HG03442 (cell line): ENCODE measurements at regions not wholly inside any gene's neighbourhood (a gene's known extent, or its start where the extent isn't known, plus 50 kb on each side); places are given as distances from the start of the nearest gene placed in this dataset.

ENCODE experiments used
- ATAC-seq: cut with Tn5 transposase; IDR thresholded peaks from one replicate; pipeline ENCODE4 v1.9.1; 2021; ENCODE audit warnings: mild to moderate bottlenecking, moderate library complexity; ENCODE audit not compliant: unreplicated experiment

DNA sequence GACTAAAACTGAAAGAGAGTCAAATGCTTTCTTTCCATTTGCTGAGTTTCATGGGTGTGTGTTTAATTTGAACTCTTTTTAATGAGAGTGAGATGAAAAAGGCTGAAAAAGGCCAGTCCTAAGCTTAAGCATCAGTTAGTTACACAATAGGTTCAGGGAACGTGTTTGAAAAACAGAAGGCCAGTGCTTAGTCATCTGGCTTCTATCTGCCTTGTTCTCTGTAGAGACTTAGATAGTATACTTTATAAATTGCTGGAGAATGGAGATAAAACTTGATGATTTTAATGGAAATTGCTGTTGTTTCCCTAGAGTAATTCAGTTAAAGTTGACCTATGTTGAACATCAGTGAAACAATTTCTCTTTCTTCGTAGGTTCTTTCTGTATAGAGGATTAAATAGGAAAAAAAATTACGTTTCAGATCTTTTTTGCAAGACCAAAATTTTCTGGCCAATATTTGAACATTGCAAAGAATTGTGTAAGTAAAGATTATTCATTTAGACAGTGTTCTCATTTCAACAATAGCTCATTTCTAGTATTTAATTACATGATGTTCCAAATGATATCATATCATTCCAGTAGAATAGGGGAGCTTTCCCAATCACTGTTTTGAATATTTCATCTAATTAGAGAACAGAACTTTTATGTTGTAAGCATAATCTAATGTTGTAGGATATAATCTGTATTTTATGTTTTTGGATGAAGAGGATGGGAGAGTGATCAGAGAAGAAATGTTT, 1088.8 kb downstream of the ADGRL3 start:
- no peak for ATAC-seq

DNA sequence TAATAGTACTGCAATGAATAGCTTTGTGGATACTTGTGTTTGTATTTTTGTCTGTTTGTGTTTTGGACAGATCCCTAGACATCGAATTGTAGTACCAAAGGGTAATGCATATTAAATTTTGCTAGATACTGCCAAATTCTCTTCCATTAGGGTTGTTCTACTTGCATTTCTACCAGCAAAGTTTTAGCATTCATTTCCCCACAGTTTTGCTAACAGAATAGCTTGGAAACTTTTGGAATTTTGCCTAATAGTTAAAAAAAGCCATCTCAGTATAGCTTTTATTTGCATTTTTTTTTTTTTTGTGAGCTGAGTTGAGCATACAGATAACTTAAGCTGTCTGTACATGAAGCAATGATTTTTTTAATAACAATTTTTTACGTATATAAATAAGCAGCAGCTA, 1084.9 kb downstream of the ADGRL3 start:
- ATAC-seq, result no peak

DNA sequence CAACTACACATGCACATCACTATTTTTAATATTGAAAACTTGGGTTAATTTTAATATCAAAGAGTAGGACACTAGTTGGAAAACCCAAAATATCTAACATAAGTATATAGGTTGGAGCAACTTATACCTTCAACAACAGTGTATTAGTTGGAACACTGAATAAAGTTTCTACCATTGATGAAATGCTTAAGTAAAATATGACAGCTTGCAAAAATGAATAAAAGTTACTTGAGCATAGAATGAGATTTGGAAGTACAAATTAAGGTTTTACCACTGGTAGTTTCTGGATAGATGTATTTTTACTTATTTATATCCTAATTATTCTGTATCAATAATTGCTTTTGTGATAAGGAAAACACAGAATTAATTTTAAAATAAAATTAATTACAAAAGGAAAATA, 1079.6 kb downstream of the ADGRL3 start:
- no peak for ATAC-seq

DNA sequence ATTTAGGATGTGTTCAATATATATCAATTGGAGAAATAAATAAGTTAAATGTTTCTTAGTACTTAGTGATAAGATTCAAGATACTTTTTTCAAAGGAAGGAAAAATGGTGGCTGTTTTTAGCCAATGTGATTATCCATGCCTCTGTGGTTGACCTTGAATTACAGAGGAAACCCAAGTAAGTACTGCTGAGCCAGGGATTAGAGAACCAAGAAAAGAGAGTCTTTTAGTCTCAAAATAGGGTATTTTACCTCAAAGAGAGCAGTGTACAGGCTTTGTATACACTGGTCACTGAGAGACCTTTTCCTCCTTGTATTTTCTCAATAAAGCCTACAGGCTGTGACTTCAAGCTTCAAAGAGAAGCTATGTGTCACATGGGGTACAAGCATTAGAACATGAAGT, 1075.3 kb downstream of the ADGRL3 start:
- no peak for ATAC-seq

DNA sequence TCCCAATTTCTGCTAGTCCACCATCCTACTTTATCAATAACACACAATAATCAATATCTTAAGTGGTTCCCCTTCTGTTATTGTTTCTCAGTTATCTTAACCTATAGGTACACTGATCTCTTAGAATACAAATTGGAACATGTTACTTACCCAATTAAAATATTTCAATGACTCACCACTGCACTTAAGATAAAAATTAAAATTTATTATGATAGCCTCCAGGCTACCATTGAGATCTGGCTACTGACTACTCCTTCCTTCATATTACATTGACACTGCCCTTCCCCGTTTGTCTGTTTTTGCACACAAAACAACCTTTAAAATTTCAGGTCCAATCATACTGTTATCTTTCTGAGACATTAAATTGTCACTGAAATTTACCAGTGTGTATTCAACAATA, 1074.7 kb downstream of the ADGRL3 start:
- ATAC-seq, result no peak

DNA sequence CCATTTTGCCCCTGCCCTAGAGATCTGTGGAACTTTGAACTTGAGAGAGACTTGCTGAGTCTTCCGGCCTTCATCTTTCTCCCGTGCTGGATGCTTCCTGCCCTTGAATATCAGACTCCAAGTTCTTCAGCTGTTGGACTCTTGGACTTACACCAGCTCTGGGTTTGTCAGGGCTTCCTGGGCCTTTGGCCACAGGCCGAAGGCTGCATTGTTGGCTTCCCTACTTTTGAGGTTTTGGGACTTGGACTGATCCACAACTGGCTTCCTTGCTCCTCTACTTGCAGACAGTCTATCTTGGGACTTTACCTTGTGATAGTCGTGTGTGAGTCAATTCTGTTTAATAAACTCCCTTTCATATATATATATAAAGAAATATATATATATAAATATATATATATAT, 1071.0 kb downstream of the ADGRL3 start:
- ATAC-seq, result no peak

DNA sequence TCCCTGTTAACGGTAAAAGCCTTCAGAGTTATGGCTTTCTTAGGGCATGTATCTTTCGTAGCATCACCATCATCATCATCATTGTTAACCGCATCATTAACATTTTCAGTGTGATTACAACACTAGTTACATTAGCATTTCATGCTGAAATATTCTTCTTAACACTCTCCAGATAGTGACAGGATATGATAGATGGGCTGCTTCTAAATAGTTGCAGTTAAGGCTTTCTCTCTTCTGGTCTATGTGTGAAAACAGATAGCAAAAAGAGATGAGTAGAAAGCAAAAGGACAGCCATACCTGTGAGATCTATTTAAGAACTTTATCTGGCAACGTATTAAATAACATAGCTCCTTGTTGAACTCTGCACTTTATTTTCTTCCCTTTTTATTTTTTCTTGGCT, 1069.8 kb downstream of the ADGRL3 start:
- no peak for ATAC-seq

DNA sequence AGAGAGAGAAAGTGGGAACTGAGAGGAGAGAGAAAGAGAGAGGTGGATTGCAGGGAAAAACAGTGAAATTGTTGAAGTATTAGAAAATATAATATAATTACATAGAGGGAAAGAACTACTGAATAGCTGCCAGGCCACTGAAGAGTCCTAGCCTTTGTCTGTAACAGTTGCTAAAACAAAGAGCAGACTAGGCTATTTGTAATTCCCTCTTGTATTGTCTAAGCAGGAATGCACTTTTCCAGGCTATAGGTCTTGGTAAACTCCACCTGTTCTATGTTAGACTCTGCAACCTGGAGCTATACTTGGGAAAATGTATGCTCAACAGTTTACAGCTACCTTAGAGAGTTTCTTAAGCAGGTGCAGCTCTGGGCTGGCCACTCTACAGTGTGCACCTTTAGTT, 1063.3 kb downstream of the ADGRL3 start:
- no peak for ATAC-seq

DNA sequence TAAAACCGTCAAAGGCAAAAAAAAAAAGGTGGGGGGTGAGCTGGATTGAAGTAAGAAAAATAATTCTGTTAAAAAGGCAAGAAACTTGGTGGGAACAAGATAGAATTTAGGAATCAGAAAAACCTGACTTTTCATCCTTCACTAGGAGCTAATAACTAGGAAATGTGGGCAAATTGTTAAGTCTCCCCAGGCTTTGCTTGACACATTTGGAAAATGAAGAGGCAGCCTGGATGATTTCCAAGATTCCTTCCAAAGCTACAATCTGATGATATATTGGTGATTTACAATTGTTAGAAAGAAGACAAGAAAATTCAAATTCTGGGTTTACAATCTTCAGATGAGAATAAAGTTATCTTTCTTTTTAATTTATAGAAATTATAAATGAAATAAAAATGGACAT, 1062.5 kb downstream of the ADGRL3 start:
- ATAC-seq, result no peak

DNA sequence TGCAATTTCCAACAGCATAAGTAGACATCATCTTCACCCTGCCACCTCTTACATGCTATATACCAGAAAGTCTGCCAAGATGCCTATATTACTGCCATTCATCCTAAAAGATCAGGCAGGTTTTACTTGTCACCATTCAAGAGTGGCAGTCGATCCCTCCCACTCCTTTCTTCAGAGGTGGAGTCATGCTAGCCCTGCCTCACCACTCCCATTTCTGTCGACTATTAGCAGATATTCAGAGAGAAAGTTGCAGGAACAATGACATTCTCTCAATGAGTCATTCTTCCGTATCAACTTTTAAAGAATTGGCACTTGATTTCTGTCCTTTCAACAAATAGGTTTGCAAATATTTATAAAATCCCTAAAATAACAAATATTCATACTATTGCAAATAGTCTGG, 1060.1 kb downstream of the ADGRL3 start:
- ATAC-seq, result no peak

DNA sequence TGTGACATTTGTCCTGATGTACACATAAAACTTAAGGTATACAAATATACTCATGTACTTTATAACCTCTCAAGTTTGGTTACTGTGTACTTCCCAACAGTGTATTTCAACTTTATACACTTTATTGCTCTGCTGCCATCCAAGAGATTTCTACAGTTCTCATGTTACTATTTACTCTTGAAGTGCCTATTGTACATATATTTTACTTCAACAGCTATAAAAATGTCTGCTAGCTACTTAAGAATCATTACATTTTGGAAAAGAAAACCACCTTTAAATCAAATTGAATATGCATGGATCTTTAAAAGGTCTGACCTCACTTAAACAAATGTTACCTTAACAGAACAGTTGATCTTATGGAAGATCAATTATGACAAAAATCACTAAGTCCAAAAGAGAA, 1056.4 kb downstream of the ADGRL3 start:
- ATAC-seq, result no peak

DNA sequence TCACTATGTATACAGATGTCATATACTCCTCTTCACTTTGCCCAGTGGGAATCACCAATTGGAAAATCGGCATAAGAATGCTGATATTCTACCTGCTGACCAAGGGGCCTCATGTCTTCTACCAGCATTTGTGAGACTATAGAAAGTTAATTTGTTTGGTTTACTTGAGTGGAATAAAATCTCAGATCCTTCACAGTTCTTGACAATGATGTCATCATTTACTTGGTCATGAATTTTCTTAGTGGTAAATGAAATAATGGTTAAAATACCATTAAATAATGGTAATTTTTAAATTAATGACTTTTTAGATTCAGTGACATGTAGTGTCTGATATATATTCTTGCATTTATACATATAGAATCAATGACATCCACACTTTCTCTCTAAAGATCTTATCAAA, 1052.6 kb downstream of the ADGRL3 start:
- no peak for ATAC-seq

DNA sequence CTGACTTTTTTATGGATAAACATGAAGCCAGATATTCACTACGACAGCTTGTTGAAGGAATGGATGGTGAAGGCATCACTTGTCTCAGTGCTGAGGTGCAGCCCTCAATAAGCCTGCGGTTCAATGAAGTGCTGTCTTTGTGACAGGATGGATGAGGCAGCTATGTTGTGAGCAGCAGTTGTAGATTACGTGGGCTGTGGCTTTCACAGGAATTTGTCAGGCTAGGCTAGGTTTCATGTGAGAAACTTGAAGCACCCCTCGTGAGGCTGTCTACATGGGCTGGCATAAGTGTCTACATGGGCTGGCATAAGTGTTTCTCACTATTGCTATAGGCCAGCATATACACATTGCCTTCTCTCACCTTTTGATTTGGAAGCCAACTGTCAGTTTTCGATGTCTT, 1050.0 kb downstream of the ADGRL3 start:
- no peak for ATAC-seq

DNA sequence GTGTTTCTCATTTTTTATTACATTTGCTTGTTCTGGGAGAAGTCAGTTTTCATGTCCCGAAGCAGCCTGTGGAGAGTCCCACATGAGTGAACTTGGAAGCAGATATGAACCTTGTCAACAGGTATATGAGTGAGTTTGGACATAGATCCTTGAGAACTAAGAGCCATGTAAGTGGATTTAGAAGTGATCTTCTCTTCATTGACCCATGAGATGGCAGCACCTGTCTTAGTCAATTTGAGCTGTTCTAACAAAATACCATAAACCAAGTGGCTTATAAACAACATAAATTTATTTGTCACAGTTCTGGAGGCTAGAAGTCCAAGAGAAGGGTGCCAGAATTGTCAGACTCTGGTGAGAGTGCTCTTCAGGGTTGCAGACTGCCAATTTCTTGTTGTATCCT, 1043.8 kb downstream of the ADGRL3 start:
- ATAC-seq, result no peak

DNA sequence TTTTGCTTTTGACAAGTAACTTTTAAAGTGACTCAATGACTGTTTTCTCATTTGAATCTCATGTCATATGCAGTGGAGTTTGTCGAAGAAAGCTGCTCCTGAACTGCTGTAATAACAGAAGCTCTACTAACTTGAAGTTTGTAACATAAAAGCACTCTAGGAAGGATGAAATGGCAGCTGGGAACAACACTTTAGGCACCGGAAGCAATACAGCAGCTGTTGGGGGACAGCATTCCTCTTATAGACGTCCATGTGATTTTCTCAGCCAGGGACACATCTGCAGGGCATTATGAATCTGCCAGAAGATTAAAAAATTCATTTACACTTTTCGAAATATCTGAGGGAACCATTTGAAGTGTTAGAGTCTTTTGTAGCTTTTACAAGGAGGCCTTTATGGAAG, 1035.8 kb downstream of the ADGRL3 start:
- no peak for ATAC-seq

DNA sequence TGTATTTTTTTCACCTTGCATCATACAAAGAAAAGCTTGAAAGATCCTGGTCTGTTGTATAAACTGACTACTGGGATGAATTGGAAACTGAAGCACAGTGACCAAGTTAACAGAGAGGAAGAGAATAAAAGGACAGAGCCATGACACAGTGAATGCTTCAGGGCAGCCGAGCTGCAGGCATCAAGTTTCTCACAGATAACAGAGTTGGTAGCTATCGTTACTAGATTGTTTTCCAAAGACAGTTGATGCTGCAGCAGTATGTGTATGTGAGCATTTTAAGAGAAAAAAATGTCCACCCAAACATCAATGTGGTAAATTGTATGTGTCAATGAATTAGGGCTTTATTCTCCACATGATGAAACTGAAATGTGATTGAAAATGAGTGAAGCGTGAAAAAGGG, 1032.7 kb downstream of the ADGRL3 start:
- no peak for ATAC-seq

DNA sequence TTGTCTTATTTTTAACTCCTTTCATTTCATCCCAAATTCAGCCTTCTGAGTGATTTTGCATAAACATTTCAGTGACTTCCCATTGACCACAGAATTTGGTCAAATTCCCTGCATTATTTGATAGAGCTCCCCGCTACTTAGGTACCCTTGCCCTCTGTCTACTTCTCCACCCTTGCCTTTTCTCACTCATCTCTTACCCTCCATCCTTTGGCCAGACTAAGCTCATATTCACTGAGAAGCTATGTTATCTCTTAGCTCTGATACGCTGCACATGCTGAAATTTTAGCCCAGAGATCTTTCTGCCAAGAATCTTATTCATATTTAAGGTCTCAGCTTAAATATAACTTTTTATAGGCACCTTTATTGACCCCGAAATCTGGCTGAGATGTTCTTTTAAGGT, 1031.9 kb downstream of the ADGRL3 start:
- no peak for ATAC-seq

DNA sequence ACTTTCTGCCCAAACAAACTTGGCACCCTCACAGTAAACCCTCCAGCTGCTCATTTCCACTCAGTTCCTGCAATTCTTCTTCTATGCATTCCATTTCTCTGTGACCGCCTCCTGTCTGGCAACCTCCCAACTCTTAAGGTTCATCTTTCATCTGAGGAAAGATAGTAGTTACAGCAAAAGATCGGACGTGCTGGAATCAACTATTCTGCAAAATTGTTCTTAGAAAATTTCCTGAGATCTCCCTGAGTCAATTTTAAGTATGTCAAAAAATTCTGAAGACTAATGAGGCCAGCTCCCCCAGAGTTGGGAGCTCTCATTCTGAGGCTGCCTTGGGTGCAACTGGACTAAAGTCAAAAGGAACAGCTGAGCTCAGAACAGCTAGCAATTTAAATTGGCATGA, 1026.0 kb downstream of the ADGRL3 start:
- ATAC-seq, result no peak

DNA sequence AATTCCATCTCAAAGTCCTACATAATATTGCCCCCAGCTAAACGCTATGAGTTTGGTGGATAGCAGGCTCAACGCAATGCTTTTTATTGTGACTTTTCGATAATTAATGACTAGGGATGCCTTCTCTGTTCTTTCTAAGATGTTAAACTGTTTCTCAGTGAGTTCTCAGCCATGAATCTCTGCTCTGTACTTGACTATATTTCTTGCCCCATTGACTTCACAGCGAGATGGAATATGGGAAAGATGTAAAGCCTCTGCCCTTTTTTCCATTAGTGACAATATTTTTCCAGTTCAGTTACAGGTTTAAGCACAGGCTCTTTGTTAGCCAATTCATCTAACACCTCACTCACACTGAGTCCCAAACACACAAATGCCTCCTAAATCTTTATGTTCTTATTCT, 1022.0 kb downstream of the ADGRL3 start:
- no peak for ATAC-seq

DNA sequence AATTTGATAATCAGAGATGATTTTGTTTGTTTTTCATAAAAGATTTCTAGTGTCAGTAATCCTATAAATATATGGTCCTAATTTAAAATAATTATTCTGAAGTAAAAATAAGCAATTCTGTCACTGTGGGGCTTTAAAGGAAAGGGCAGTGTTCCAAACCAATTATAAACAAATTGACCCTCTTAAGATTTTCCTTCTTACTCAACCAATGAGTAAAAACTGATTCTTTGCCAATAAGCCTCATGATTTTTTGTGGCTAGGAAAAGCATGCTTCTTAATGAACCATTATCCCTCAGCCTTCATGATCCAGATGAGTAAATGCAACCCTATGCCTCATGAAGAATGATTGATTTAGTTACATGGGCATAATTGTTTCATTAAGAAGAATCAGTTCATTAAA, 1010.4 kb downstream of the ADGRL3 start:
- no peak for ATAC-seq

DNA sequence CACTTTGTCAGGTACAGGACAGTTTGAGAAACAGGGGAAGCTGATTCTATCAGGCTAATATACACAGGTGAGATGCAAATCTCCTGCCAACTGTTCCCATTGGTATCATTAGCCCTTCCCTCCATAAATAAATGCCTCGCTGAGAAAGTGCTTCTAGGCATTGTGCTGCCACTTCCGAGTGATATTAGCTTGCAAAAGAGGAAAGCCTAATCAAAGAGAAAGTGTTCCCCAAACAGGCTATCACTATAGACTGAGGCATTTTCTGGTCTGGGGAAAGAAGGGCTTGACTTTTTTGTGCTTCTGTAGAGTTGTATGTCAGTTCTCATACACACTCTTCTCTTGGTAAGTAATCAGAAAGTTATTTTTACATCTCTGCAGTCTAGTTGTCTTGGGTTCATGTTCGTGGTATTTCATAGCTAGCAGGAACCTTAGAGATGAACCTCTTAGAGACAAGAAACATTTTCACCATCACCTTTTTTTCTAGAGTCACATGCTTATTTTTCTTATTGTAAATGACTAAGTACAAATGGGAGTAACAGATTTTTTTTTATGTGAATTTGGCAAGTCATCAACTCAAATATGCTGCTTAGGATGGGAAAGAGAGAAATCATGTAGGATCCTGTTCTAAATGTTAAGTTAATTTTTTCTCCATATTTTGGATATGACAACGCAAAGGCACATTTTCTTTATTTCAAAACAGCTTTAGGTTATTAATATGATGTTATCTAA, 1009.8 kb downstream of the ADGRL3 start:
- ATAC-seq, result no peak

DNA sequence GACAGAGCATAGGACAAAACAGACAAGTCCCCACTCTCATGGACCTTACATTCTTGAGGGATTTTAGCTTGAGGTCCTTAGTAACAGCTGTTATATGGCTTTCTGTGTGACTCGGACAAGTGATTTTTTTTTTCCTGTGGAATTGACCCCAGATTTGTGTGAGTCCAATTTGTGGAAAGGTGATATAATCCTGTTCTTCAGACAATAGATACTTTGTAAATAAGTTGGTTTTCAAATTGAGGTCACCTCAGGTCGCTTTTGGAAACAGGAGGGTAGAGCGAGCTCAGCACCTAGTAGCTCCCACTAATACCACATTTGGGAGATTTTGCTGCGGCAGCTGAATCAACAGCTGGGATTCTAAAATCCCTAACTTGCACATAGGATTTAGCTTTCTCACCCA, 1008.8 kb downstream of the ADGRL3 start:
- ATAC-seq, result no peak

DNA sequence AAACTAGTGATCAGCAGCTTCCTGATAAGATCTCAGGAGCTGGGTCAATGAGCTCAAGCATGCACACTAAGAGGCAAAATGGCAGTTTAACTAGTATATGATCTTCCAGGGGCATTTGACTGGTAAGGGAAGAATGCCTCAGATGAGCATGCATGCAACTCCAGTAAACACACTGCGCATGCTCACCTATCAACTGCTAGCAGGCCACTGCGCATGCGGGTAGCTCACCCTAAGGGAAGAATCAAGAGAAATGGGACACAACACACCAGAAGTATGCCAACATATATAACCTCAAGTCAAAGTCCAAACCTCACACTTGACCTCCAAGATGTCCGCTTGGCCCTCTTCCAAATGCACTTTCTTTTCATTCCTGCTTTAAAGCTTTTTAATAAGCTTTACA, 1004.0 kb downstream of the ADGRL3 start:
- no peak for ATAC-seq
